ENCODE measurements at regions not wholly inside any gene's neighbourhood (a gene's known extent, or its start where the extent isn't known, plus 50 kb on each side); places are given as distances from the start of the nearest gene placed in this dataset.

DNA sequence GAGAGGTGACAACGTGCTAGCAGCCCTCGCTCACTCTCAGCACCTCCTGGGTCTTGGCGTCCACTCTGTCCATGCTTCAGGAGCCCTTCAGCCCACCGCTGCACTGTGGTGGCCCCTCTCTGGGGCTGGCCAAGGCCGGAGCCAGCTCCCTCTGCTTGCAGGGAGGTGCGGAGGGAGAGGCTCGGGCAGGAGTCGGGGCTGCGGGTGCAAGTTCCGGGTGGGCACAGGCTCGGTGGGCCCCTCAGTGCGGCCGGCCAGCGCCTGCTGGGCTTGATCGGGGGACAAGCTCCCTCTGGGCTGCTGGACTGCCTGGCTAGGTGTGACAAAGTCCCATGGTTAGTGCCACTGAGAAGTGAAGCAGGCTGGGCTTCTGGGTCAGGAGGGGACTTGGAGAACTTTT lies 245.8 kb downstream of the JRKL start:
- no peak overlapping the region for H3K4me2 ChIP-seq
- no peak overlapping the region for H3K4me3 ChIP-seq
- H3K9me2 ChIP-seq (ENCODE audit: insufficient read depth), result peaks cover 22% of the 10 kb centered on the region
- no peaks in the 10 kb centered on the region for H3K36me3 ChIP-seq (ENCODE audit: insufficient read depth)
- no peak for DNase-seq (ENCODE audit: low spot score)
- TF ChIP-seq NANOG (IDR thresholded peaks at IDR 0.05; ENCODE audit: borderline replicate concordance), result no peak
- no peak for TF ChIP-seq ETS1 (IDR thresholded peaks at IDR 0.05)
- TF ChIP-seq STAT1 (IDR thresholded peaks at IDR 0.05; ENCODE audit: unreplicated experiment), result no peak
- TF ChIP-seq JUNB (IDR thresholded peaks at IDR 0.05; ENCODE audit: unreplicated experiment), result no peak
- no peak for TF ChIP-seq ZNF114 (CRISPR knock-in tag; IDR thresholded peaks at IDR 0.05)
- TF ChIP-seq, protein P1, sequence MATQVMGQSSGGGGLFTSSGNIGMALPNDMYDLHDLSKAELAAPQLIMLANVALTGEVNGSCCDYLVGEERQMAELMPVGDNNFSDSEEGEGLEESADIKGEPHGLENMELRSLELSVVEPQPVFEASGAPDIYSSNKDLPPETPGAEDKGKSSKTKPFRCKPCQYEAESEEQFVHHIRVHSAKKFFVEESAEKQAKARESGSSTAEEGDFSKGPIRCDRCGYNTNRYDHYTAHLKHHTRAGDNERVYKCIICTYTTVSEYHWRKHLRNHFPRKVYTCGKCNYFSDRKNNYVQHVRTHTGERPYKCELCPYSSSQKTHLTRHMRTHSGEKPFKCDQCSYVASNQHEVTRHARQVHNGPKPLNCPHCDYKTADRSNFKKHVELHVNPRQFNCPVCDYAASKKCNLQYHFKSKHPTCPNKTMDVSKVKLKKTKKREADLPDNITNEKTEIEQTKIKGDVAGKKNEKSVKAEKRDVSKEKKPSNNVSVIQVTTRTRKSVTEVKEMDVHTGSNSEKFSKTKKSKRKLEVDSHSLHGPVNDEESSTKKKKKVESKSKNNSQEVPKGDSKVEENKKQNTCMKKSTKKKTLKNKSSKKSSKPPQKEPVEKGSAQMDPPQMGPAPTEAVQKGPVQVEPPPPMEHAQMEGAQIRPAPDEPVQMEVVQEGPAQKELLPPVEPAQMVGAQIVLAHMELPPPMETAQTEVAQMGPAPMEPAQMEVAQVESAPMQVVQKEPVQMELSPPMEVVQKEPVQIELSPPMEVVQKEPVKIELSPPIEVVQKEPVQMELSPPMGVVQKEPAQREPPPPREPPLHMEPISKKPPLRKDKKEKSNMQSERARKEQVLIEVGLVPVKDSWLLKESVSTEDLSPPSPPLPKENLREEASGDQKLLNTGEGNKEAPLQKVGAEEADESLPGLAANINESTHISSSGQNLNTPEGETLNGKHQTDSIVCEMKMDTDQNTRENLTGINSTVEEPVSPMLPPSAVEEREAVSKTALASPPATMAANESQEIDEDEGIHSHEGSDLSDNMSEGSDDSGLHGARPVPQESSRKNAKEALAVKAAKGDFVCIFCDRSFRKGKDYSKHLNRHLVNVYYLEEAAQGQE (IDR thresholded peaks at IDR 0.05; ENCODE audit: unreplicated experiment), result no peak
- H3K4me1 Mint-ChIP-seq, result no peaks in the 10 kb centered on the region
- H3K79me2 ChIP-seq (replicated peaks; ENCODE audit: insufficient read depth), result no peaks in the 10 kb centered on the region
- no peak for ATAC-seq
- no peak overlapping the region for H3K27ac Mint-ChIP-seq
- no peaks in the 10 kb centered on the region for H3K4me1 ChIP-seq (ENCODE audit: insufficient read depth)
- no peak overlapping the region for H3K27ac ChIP-seq (ENCODE audit: low read depth)
- peaks cover 9% of the 10 kb centered on the region; the same call in 2 of the 3 replicates for H3K36me3 Mint-ChIP-seq (ENCODE audit: low read depth)
- H3F3A ChIP-seq (replicated peaks; ENCODE audit: low read depth), result no peaks in the 10 kb centered on the region
- H3K4me3 Mint-ChIP-seq, result no peak overlapping the region
- no peaks in the 10 kb centered on the region for H4K20me1 ChIP-seq (replicated peaks; ENCODE audit: insufficient read depth)
- H3K9me3 Mint-ChIP-seq, result peaks cover 5% of the 10 kb centered on the region; the same call in 2 of the 3 replicates
- no peak overlapping the region for H2AFZ ChIP-seq
- H3K27me3 ChIP-seq (ENCODE audit: insufficient read depth), result no peaks in the 10 kb centered on the region
- H3K27me3 Mint-ChIP-seq (ENCODE audit: insufficient read depth, low read depth, poor library complexity), result peaks cover 7% of the 10 kb centered on the region

DNA sequence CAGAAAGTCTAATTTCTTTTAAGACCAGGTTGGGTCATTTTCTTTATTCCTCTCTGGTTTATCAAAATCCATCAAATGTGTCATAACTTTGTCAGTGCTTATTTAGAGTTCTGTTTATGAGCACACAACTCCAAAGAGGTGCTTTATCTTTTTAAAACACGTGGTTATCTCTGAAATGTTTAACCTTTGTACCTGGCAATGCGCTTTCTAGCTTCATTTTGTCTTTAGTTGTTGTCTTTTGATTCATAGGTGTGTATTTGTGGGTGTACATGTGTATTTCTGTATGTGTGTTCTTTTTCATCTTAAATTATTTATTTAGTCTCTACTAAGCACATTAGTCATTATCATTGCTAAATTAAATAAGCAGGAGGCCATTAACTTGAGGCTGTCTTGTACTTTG lies 251.4 kb downstream of the JRKL start:
- peaks cover 5% of the 10 kb centered on the region; the same call in 2 of the 3 replicates for H3K4me1 Mint-ChIP-seq
- H3K36me3 Mint-ChIP-seq (ENCODE audit: low read depth), result peaks cover 19% of the 10 kb centered on the region; the same call in 2 of the 3 replicates
- no peak overlapping the region for H3K27ac Mint-ChIP-seq
- no peak overlapping the region for H3K4me2 ChIP-seq
- peaks cover 5% of the 10 kb centered on the region for H3K27me3 Mint-ChIP-seq (ENCODE audit: insufficient read depth, low read depth, poor library complexity)
- H3K4me3 ChIP-seq, result no peak overlapping the region
- H3K9me2 ChIP-seq (ENCODE audit: insufficient read depth), result 0 out of 2 replicates have a peak, but pooled peaks cover 6% of the 10 kb centered on the region
- ATAC-seq (no peak), DNase-seq (ENCODE audit: low spot score) (no peak)
- peaks cover 9% of the 10 kb centered on the region for H3K9me3 Mint-ChIP-seq
- H3K27ac ChIP-seq (ENCODE audit: low read depth), result no peak overlapping the region
- H2AFZ ChIP-seq, result no peak overlapping the region; the same call in 1 of the 2 replicates
- H3K79me2 ChIP-seq (replicated peaks; ENCODE audit: insufficient read depth), result no peaks in the 10 kb centered on the region
- no peak overlapping the region for H3K4me3 Mint-ChIP-seq
- no peaks in the 10 kb centered on the region for H3K36me3 ChIP-seq (ENCODE audit: insufficient read depth)
- H3K27me3 ChIP-seq (ENCODE audit: insufficient read depth), result no peaks in the 10 kb centered on the region
- no peaks in the 10 kb centered on the region for H4K20me1 ChIP-seq (replicated peaks; ENCODE audit: insufficient read depth)
- H3F3A ChIP-seq (replicated peaks; ENCODE audit: low read depth), result no peaks in the 10 kb centered on the region
- H3K4me1 ChIP-seq (ENCODE audit: insufficient read depth), result peaks cover 7% of the 10 kb centered on the region; the same call in 1 of the 2 replicates
- TF ChIP-seq EZH2 (IDR thresholded peaks at IDR 0.05; ENCODE audit: low read depth, unreplicated experiment) (no peak), ZNF331 (CRISPR knock-in tag; IDR thresholded peaks at IDR 0.05; ENCODE audit: low read depth) (no peak), POLR2AphosphoS5 (IDR thresholded peaks at IDR 0.05; ENCODE audit: low read depth) (no peak), STAT1 (IDR thresholded peaks at IDR 0.05; ENCODE audit: unreplicated experiment) (no peak), ZNF114 (CRISPR knock-in tag; IDR thresholded peaks at IDR 0.05) (no peak), ETS1 (IDR thresholded peaks at IDR 0.05) (no peak), JUNB (IDR thresholded peaks at IDR 0.05; ENCODE audit: unreplicated experiment) (no peak)
- TF ChIP-seq, protein P1 (IDR thresholded peaks at IDR 0.05; ENCODE audit: unreplicated experiment), result no peak

Data from GM23338 (cell line).